Heart left ventricle (tissue), 13 donors: ENCODE measurements at regions not wholly inside any gene's neighbourhood (a gene's known extent, or its start where the extent isn't known, plus 50 kb on each side); places are given as distances from the start of the nearest gene placed in this dataset.

ENCODE experiments used
- CTCF ChIP-seq, 12 donors: fragments of 200-600 bp; sonication (generic) in 4 of 12; IDR thresholded peaks; one replicate each; pipeline versions ENCODE4 v1.5.0 to v1.8.0; 2018 to 2022; ENCODE audit warnings: antibody characterized with exemption in 12 of 12, mild to moderate bottlenecking in 5 of 12
- POLR2A ChIP-seq, 2 donors: fragments of 450-650 bp; IDR thresholded peaks; one replicate each; pipeline ENCODE4 v1.6.1; 2017; ENCODE audit warnings: antibody characterized with exemption in 2 of 2, mild to moderate bottlenecking in 2 of 2, moderate library complexity in 2 of 2
- donor health status: ischemic (EF 13 %, LVEDD 7.1; RV severe dilation, severe dysfunction).
- donor health status: DM: no; HTN: yes; CAD: no.
- donor health status: DM: no; HTN: no; CAD: no.
- donor health status: ischemic (EF 25% LVEDD 6.9; RV normal size, moderate dysfunction).
- donor health status: ischemic (EF 25% LVEDD 5.7; RV mildly dilated, moderate dysfunction).
- donor health status: ischemic (EF 35%, LVEDD 5.7; RV mildly dilated, moderate dysfunction).
- donor health status: nonischemic (EF 11% LVEDD 7.7; RV severe dilation, severe dysfunction).
- donor health status: DM: yes; HTN: yes; CAD: no.
- donor health status: PGD.
- donor health status: ischemic (EF 29% LVEDD 5.4; RV normal size, mild dysfunction).
- donor health status: nonischemic (EF 23%, LVEDD 6.1; RV moderate dilation, normal function).

GRCh38 chr13:109500146-109500773 is 286.1 kb downstream of the IRS2 start:
- no peak for TF ChIP-seq CTCF (IDR thresholded peaks at IDR 0.05)
- no peak for TF ChIP-seq POLR2A (IDR thresholded peaks at IDR 0.05)
